CD4-positive, alpha-beta T cell (primary cell): ENCODE measurements at regions not wholly inside any gene's neighbourhood (a gene's known extent, or its start where the extent isn't known, plus 50 kb on each side); places are given as distances from the start of the nearest gene placed in this dataset.

ENCODE experiments used
- ATAC-seq: fragments of 200-7000 bp; cut with Tn5 transposase; one replicate; pipeline ENCODE4 v1.10.0; 2022; ENCODE audit warnings: mild to moderate bottlenecking; ENCODE audit not compliant: poor library complexity
- CTCF ChIA-PET: fragments of 350-600 bp; sonication (Branson Sonifier 250); formaldehyde crosslinking; loops from one replicate; lab custom pipeline; 2021; ENCODE audit warnings: antibody characterized with exemption, inconsistent platforms; lab: Charles Lee
- POLR2A ChIA-PET: fragments of 350-600 bp; sonication (Branson Sonifier 250); formaldehyde crosslinking; loops from one replicate; lab custom pipeline; 2021; ENCODE audit warnings: antibody characterized with exemption, inconsistent platforms; lab: Charles Lee
- DNase-seq, 14 experiments: peaks; one replicate each; pipeline ENCODE4 v3.0.0-alpha.2; 2013 to 2020; ENCODE audit warnings: mixed read lengths in 2 of 14
- H3K27ac ChIP-seq, 2 donors: one replicate each; pipeline versions ENCODE4 v1.5.1 to v1.7.0; 2013; ENCODE audit warnings: low read length in 2 of 2, low read depth in 1 of 2, mild to moderate bottlenecking in 1 of 2
- H3K27me3 ChIP-seq, 2 experiments: 1 replicate in 1 of 2; 2 replicates in 1 of 2; pipeline versions ENCODE4 v1.6.1 to v1.7.0; 2013; ENCODE audit warnings: low read length in 2 of 2, control low read depth in 1 of 2, mild to moderate bottlenecking in 1 of 2, moderate library complexity in 1 of 2; ENCODE audit not compliant: insufficient read depth in 2 of 2, control insufficient read depth in 1 of 2
- H3K36me3 ChIP-seq: one replicate; pipeline ENCODE4 v1.6.1; 2013; ENCODE audit warnings: low read length, control low read depth; ENCODE audit not compliant: insufficient read depth
- H3K4me1 ChIP-seq: one replicate; pipeline ENCODE4 v1.6.1; 2013; ENCODE audit warnings: low read length, control low read depth; ENCODE audit not compliant: insufficient read depth
- H3K4me3 ChIP-seq: one replicate; pipeline ENCODE4 v1.5.1; 2013; ENCODE audit warnings: mild to moderate bottlenecking, low read length, moderate library complexity
- H3K9me3 ChIP-seq, 2 experiments: 1 replicate in 1 of 2; 2 replicates in 1 of 2; pipeline versions ENCODE4 v1.6.1 to v1.7.0; 2013; ENCODE audit warnings: low read length in 2 of 2, mild to moderate bottlenecking in 2 of 2, control low read depth in 1 of 2, moderate library complexity in 1 of 2; ENCODE audit not compliant: control insufficient read depth in 1 of 2, insufficient read depth in 1 of 2
- H3K27ac Mint-ChIP-seq: one replicate; pipeline ENCODE4 v1.8.0; 2020; ENCODE audit warnings: mixed read lengths
- H3K27me3 Mint-ChIP-seq: one replicate; pipeline ENCODE4 v1.8.0; 2021; ENCODE audit warnings: mixed read lengths
- H3K36me3 Mint-ChIP-seq: one replicate; pipeline ENCODE4 v1.8.0; 2021; ENCODE audit warnings: low read depth, mixed read lengths
- H3K4me1 Mint-ChIP-seq: one replicate; pipeline ENCODE4 v1.8.0; 2021; ENCODE audit warnings: low read depth, mixed read lengths
- H3K4me3 Mint-ChIP-seq: one replicate; pipeline ENCODE4 v1.8.0; 2020; ENCODE audit warnings: mild to moderate bottlenecking, mixed read lengths
- H3K9me3 Mint-ChIP-seq: one replicate; pipeline ENCODE4 v1.8.0; 2020; ENCODE audit warnings: mixed read lengths
- intact Hi-C, 2 experiments: fragments of 100-400 bp; cut with DNase I in 1 of 2; cut with micrococcal nuclease in 1 of 2; formaldehyde crosslinking; loops; one replicate each; pipeline versions ENCODE4 v1.15.1 to v1.9.0; 2023 to 2025; cut with DNase I, micrococcal nuclease
- TF ChIP-seq, protein P1 (sequence below): fragments of 200-600 bp; IDR thresholded peaks from one replicate; pipeline ENCODE4 v1.8.0; 2022; ENCODE audit warnings: antibody characterized with exemption, mild to moderate bottlenecking

DNA sequence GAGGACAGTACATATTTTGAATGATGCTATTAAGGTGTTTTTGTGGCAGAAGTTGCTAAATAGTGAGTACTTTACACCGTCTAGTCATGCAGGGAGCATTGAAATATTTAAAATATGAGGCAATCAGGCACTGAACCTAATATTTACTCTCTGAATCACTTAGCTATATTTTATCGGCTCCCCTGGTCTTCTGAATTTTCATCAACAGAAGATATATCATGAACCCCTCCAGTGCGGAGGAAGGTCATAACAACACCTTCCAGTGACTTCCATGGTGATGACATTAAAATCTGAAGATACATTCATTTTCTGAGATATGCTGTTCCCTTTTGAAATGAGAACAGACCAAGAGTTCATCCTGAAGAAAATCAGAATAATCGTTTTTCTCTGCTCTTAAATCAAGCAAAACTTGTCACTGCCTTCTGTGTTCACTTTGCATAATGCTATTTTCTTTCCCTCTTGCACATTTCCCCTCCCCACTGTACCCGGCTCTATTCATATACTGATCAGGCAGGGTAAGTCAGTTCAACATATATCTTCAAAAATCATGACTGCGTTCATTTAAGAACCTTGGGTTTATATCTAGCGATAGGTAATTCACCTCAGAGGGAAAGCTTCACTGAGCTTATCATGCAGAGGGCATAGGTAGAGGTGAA lies 729.9 kb upstream of the GYPC start:
- Histone ChIP-seq H3K36me3 (no peaks in the 10 kb centered on the region), H3K27me3 (no peaks in the 10 kb centered on the region), H3K4me1 (no peaks in the 10 kb centered on the region), H3K9me3 (no peaks in the 10 kb centered on the region), H3K4me3 (no peak overlapping the region), H3K27ac (no peak overlapping the region)
- no peak overlapping the region for H3K4me3 Mint-ChIP-seq
- H3K27me3 Mint-ChIP-seq: no peaks in the 10 kb centered on the region
- H3K27ac Mint-ChIP-seq: no peak overlapping the region
- ATAC-seq: no peak
- no peak for DNase-seq
- ChIA-PET CTCF (no interaction called here), POLR2A (no interaction called here)
- intact Hi-C loops: no loop called here
- TF ChIP-seq, protein P1, sequence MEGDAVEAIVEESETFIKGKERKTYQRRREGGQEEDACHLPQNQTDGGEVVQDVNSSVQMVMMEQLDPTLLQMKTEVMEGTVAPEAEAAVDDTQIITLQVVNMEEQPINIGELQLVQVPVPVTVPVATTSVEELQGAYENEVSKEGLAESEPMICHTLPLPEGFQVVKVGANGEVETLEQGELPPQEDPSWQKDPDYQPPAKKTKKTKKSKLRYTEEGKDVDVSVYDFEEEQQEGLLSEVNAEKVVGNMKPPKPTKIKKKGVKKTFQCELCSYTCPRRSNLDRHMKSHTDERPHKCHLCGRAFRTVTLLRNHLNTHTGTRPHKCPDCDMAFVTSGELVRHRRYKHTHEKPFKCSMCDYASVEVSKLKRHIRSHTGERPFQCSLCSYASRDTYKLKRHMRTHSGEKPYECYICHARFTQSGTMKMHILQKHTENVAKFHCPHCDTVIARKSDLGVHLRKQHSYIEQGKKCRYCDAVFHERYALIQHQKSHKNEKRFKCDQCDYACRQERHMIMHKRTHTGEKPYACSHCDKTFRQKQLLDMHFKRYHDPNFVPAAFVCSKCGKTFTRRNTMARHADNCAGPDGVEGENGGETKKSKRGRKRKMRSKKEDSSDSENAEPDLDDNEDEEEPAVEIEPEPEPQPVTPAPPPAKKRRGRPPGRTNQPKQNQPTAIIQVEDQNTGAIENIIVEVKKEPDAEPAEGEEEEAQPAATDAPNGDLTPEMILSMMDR: no peak
- H3K9me3 Mint-ChIP-seq: peaks cover 11% of the 10 kb centered on the region
- no peaks in the 10 kb centered on the region for H3K4me1 Mint-ChIP-seq
- H3K36me3 Mint-ChIP-seq: no peaks in the 10 kb centered on the region

DNA sequence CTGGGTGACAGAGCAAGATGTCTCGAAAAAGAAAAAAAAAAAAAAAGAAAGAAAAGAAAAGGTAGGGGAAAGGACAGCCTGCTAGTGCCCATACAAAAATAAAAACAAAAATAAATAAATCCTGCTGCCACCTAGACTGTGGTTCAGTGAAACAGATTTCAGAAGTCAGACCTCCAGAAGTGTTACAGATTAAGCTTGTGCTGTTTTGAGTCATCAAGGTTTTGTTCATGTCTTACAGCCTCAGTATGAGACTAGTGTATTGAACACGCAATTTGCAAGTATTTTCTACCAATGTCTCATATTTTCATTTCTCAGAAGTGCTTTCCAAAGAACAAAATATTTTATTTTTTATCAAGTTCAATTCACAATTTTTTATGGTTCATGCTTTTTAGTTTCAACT lies 720.4 kb upstream of the GYPC start:
- Mint-ChIP-seq H3K4me3 (no peak overlapping the region), H3K4me1 (no peaks in the 10 kb centered on the region), H3K36me3 (no peaks in the 10 kb centered on the region), H3K27me3 (no peaks in the 10 kb centered on the region), H3K27ac (no peak overlapping the region), H3K9me3 (peaks cover 9% of the 10 kb centered on the region)
- Histone ChIP-seq H3K36me3 (no peaks in the 10 kb centered on the region), H3K9me3 (no peaks in the 10 kb centered on the region), H3K4me1 (no peaks in the 10 kb centered on the region), H3K27me3 (no peaks in the 10 kb centered on the region), H3K4me3 (no peak overlapping the region), H3K27ac (no peak overlapping the region)
- TF ChIP-seq, protein P1: no peak
- intact Hi-C loops: no loop called here
- DNase-seq: no peak
- no peak for ATAC-seq
- ChIA-PET CTCF (no interaction called here), POLR2A (no interaction called here)

DNA sequence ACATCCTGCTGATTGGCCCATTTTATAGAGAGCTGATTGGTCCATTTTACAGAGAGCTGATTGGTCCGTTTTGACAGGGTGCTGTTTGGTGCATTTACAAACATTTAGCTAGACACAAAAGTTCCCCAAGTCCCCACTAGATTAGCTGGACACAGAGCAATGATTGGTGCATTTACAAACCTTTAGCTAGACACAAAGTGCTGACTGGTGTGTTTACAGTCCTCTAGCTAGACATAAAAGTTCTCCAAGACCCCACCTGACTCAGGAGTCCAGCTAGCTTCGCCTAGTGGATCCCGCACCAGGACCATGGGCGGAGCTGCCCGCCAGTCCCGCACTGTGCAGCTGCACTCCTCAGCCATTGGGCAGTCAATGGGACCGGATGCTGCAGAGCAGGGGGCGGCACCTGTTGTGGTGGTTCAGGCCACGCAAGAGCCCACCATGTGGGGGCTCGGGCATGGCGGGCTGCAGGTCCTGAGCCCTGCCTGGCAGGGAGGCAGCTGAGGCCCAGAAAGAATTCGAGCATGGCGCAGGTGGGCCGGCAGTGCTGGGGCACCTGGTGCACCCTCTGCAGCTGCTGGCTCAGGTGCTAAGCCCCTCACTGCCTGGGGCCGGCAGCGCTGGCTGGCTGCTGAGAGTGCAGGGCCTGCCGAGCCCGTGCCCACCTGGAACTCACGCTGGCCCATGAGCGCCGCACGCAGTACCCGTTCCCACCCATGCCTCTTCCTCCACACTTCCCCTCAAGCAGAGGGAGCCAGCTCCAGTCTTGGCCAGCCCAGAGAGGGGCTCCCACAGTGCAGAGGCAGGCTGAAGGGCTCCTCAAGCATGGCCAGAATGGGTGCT lies 713.2 kb upstream of the GYPC start:
- DNase-seq (peak in 1 of 14 experiments; percentile 4), ATAC-seq (no peak)
- Histone ChIP-seq H3K27me3 (no peaks in the 10 kb centered on the region), H3K4me1 (no peaks in the 10 kb centered on the region), H3K36me3 (no peaks in the 10 kb centered on the region), H3K9me3 (peaks cover 0 to 12% of the 10 kb centered on the region in 2 experiments), H3K4me3 (no peak overlapping the region), H3K27ac (no peak overlapping the region)
- POLR2A ChIA-PET: no interaction called here
- CTCF ChIA-PET: no interaction called here
- Mint-ChIP-seq H3K9me3 (peaks cover 14% of the 10 kb centered on the region), H3K27me3 (no peaks in the 10 kb centered on the region), H3K27ac (no peak overlapping the region), H3K4me3 (no peak overlapping the region), H3K4me1 (no peaks in the 10 kb centered on the region), H3K36me3 (no peaks in the 10 kb centered on the region)
- TF ChIP-seq, protein P1: no peak
- intact Hi-C loops: no loop called here
